Islet of Langerhans (tissue), 1 donor: ENCODE measurements at regions not wholly inside any gene's neighbourhood (a gene's known extent, or its start where the extent isn't known, plus 50 kb on each side); places are given as distances from the start of the nearest gene placed in this dataset.

ENCODE experiments used
- FAIRE-seq: peaks from one replicate; lab custom pipeline; 2011; peaks lifted over from hg19 to GRCh38; lab: Jason Lieb, UNC

GRCh38 chr19:33900817-33901216 lies 104.1 kb downstream of the KCTD15 start:
- FAIRE-seq: no peak

GRCh38 chr19:33902395-33902794 lies 105.7 kb downstream of the KCTD15 start:
- FAIRE-seq: no peak

- no peak for FAIRE-seq
Measured at GRCh38 chr19:33902802-33903488, 106.3 kb downstream of the KCTD15 start.

GRCh38 chr19:33903489-33903850 lies 106.8 kb downstream of the KCTD15 start:
- FAIRE-seq: no peak

- no peak for FAIRE-seq
Measured at GRCh38 chr19:33904681-33905080, 108.0 kb downstream of the KCTD15 start.

GRCh38 chr19:33905473-33905936 lies 108.8 kb downstream of the KCTD15 start:
- no peak for FAIRE-seq

- FAIRE-seq: no peak
Measured at GRCh38 chr19:33905937-33906577, 109.4 kb downstream of the KCTD15 start.

- no peak for FAIRE-seq
Measured at GRCh38 chr19:33906578-33907335, 110.1 kb downstream of the KCTD15 start.

GRCh38 chr19:33910922-33911321 lies 114.3 kb downstream of the KCTD15 start:
- FAIRE-seq: no peak

GRCh38 chr19:33914599-33914998 lies 117.9 kb downstream of the KCTD15 start:
- no peak for FAIRE-seq

- no peak for FAIRE-seq
Measured at GRCh38 chr19:33916792-33917191, 120.1 kb downstream of the KCTD15 start.

- FAIRE-seq: no peak
Measured at GRCh38 chr19:33919291-33919690, 122.6 kb downstream of the KCTD15 start.

- no peak for FAIRE-seq
Measured at GRCh38 chr19:33921165-33921564, 124.5 kb downstream of the KCTD15 start.

GRCh38 chr19:33926306-33926705 lies 129.6 kb downstream of the KCTD15 start:
- no peak for FAIRE-seq

- no peak for FAIRE-seq
Measured at GRCh38 chr19:33927789-33928457, 131.3 kb downstream of the KCTD15 start.

GRCh38 chr19:33928458-33928950 lies 131.8 kb downstream of the KCTD15 start:
- no peak for FAIRE-seq

- FAIRE-seq: no peak
Measured at GRCh38 chr19:33933931-33934330, 137.3 kb downstream of the KCTD15 start.

- no peak for FAIRE-seq
Measured at GRCh38 chr19:33938821-33939220, 142.2 kb downstream of the KCTD15 start.

- no peak for FAIRE-seq
Measured at GRCh38 chr19:33941133-33941532, 144.5 kb downstream of the KCTD15 start.

- no peak for FAIRE-seq
Measured at GRCh38 chr19:33946535-33947264, 150.0 kb downstream of the KCTD15 start.

- no peak for FAIRE-seq
Measured at GRCh38 chr19:33947265-33947964, 150.7 kb downstream of the KCTD15 start.
